ENCODE measurements at regions not wholly inside any gene's neighbourhood (a gene's known extent, or its start where the extent isn't known, plus 50 kb on each side); places are given as distances from the start of the nearest gene placed in this dataset.

DNA sequence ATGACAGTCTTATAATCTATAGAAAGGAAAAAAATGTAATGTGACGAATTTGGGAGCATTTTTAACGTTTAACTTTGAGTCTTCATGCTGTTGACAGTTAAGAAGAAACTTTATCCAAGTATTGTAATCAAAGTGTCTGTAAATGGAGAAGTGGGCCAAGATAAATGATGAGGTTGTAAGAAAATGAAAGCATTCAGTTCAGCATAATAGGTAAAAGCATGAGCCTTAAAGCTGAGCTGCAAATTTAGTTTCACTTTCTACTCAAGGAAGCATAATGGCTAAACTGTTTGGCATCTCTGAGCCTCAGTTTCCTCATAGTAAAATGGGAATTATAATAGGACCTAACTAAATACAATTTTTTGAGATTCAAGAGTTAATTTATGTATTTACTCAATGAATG, 1554.8 kb downstream of the KCNT2 start:
- DNase-seq (no peak), ATAC-seq (no peak)
- H3K36me3 ChIP-seq = no peaks in the 10 kb centered on the region
- intact Hi-C loops (cut with DNase I) = no loop called here
- no peak overlapping the region for H3K4me3 ChIP-seq
- no peaks in the 10 kb centered on the region for H3K9me3 ChIP-seq
- TF ChIP-seq, protein P1, sequence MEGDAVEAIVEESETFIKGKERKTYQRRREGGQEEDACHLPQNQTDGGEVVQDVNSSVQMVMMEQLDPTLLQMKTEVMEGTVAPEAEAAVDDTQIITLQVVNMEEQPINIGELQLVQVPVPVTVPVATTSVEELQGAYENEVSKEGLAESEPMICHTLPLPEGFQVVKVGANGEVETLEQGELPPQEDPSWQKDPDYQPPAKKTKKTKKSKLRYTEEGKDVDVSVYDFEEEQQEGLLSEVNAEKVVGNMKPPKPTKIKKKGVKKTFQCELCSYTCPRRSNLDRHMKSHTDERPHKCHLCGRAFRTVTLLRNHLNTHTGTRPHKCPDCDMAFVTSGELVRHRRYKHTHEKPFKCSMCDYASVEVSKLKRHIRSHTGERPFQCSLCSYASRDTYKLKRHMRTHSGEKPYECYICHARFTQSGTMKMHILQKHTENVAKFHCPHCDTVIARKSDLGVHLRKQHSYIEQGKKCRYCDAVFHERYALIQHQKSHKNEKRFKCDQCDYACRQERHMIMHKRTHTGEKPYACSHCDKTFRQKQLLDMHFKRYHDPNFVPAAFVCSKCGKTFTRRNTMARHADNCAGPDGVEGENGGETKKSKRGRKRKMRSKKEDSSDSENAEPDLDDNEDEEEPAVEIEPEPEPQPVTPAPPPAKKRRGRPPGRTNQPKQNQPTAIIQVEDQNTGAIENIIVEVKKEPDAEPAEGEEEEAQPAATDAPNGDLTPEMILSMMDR (IDR thresholded peaks at IDR 0.05) = no peak
- H3K27ac ChIP-seq = no peak overlapping the region
- no peaks in the 10 kb centered on the region for H3K4me1 ChIP-seq
- no peaks in the 10 kb centered on the region for H3K27me3 ChIP-seq

DNA sequence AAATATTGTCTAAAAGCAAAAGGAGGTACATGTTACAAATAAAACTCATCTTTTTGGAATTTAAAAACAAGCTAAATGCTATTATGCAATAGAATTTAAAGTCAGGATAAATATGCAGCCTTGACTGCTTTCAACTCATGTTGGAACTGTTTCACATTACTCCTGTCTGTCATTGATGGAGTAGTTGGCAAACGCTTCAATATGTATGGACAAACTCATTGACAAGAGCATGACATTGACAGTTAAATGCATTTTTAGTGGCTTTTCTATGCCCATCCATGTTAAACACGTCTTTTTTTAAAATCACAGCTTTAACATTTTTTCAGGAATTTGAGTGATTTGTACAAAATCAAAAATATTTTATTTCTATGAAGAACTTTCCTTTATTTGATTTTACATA, 1560.5 kb downstream of the KCNT2 start:
- Histone ChIP-seq H3K27me3 (no peaks in the 10 kb centered on the region), H3K4me3 (no peak overlapping the region), H3K4me1 (no peaks in the 10 kb centered on the region), H3K36me3 (no peaks in the 10 kb centered on the region), H3K9me3 (no peaks in the 10 kb centered on the region), H3K27ac (no peak overlapping the region)
- ATAC-seq (no peak), DNase-seq (no peak)
- TF ChIP-seq, protein P1 (IDR thresholded peaks at IDR 0.05) = no peak
- intact Hi-C loops (cut with DNase I) = no loop called here

DNA sequence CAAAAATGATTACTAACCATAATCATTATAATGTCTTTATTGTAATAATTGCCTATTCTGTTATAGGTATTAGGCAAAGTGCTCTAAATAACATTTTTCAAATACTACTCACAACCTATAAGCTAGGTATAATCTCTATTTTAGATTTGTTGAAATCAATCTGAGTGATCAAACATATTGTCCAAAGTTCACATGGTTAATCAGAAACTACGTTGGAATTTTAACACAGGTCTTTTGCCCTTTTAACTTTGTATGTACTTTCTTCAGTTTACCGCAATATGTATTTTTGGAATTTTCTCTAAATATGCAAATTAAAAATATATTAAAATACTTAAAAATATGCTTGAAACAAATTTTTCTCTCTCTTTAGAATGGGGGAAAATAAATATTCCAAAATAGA, 1563.2 kb downstream of the KCNT2 start:
- Histone ChIP-seq H3K4me3 (no peak overlapping the region), H3K27ac (no peak overlapping the region), H3K9me3 (no peaks in the 10 kb centered on the region), H3K4me1 (no peaks in the 10 kb centered on the region), H3K27me3 (no peaks in the 10 kb centered on the region), H3K36me3 (no peaks in the 10 kb centered on the region)
- DNase-seq (no peak), ATAC-seq (no peak)
- TF ChIP-seq, protein P1 (IDR thresholded peaks at IDR 0.05) = no peak
- intact Hi-C loops (cut with DNase I) = no loop called here

DNA sequence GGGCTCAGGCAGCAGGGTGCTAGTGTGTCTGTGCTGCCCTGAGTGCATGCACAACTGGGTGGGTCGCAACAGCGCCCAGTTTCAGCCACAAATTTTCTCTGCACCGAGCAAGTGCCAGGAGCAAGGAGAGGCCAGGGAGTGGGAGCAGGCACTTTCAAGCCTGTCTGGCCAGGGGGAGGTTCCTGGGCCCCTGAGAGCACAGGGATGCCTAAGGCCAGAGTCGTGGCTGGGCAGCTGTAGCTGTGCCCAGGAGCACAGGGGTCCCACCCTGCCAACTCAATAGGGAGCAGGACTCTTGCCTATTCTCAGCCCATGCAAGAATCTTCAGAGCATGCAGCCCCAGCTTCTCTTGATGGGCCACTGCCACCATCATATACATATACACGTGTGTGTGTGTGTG, 1577.4 kb downstream of the KCNT2 start:
- no peaks in the 10 kb centered on the region for H3K27me3 ChIP-seq
- no peak for ATAC-seq
- TF ChIP-seq, protein P1 (IDR thresholded peaks at IDR 0.05) = no peak
- no peaks in the 10 kb centered on the region for H3K4me1 ChIP-seq
- no peaks in the 10 kb centered on the region for H3K36me3 ChIP-seq
- intact Hi-C loops (cut with DNase I) = no loop called here
- DNase-seq = peak in 2 of 4 donors; percentile 18 to 43
- H3K27ac ChIP-seq = no peak overlapping the region
- no peak overlapping the region for H3K4me3 ChIP-seq
- peaks cover 0 to 18% of the 10 kb centered on the region in 2 donors for H3K9me3 ChIP-seq

DNA sequence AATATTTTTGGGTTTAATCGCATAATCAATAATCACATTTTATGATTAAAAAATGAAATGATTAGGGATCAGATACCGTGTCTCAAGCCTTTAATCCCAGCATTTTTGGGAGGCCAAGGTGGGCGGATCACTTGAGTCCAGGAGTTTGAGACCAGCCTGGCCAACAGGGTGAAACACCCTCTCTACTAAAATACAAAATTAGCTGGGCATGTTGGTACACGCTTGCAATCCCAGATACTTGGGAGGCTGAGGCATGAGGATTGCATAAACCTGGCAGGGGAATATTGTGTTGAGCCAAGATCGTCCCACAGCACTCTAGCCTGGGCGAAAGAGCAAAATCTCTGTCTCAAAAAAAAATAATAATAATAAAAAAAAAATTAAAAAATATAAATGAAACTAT, 1581.4 kb downstream of the KCNT2 start:
- H3K27me3 ChIP-seq = no peaks in the 10 kb centered on the region
- no peak overlapping the region for H3K27ac ChIP-seq
- intact Hi-C loops (cut with DNase I) = no loop called here
- DNase-seq (no peak), ATAC-seq (no peak)
- no peak overlapping the region for H3K4me3 ChIP-seq
- TF ChIP-seq, protein P1 (IDR thresholded peaks at IDR 0.05) = no peak
- H3K9me3 ChIP-seq = peaks cover 0 to 15% of the 10 kb centered on the region in 2 donors
- H3K4me1 ChIP-seq = no peaks in the 10 kb centered on the region
- H3K36me3 ChIP-seq = no peaks in the 10 kb centered on the region

All from left lung (tissue), 4 donors.